Smooth muscle cell (in vitro differentiated cells): ENCODE measurements at regions not wholly inside any gene's neighbourhood (a gene's known extent, or its start where the extent isn't known, plus 50 kb on each side); places are given as distances from the start of the nearest gene placed in this dataset.
A peak's percentile ranks its signal among the peaks of the same experiment; 100 is the strongest.

Source experiments
- DNase-seq: peaks from one replicate; lab custom pipeline; 2025; ENCODE audit not compliant: unreplicated experiment; lab: John Stamatoyannopoulos, UW
- H2AFZ ChIP-seq: fragments of 200-600 bp; sonication (generic); 2 replicates; pipeline ENCODE4 v1.6.0; 2016; ENCODE audit warnings: antibody characterized with exemption, low read depth, mild to moderate bottlenecking
- H3F3A ChIP-seq: fragments of 200-600 bp; sonication (generic); 2 replicates; pipeline ENCODE4 v1.6.0; 2017; ENCODE audit warnings: antibody characterized with exemption, low read depth
- H3K27ac ChIP-seq: fragments of 200-600 bp; sonication (generic); 2 replicates; pipeline ENCODE4 v1.5.1; 2016; ENCODE audit warnings: low read depth, mild to moderate bottlenecking
- H3K27me3 ChIP-seq: fragments of 200-600 bp; sonication (generic); 2 replicates; pipeline ENCODE4 v1.6.1; 2016; ENCODE audit warnings: low read depth, mild to moderate bottlenecking
- H3K36me3 ChIP-seq: fragments of 200-600 bp; sonication (generic); 2 replicates; pipeline ENCODE4 v1.5.1; 2016; ENCODE audit warnings: low read depth
- H3K4me1 ChIP-seq: fragments of 200-600 bp; sonication (generic); 2 replicates; pipeline ENCODE4 v1.5.1; 2016; ENCODE audit warnings: low read depth
- H3K4me2 ChIP-seq: fragments of 200-600 bp; sonication (generic); 2 replicates; pipeline ENCODE4 v1.6.0; 2016; ENCODE audit warnings: mild to moderate bottlenecking
- H3K4me3 ChIP-seq: fragments of 200-600 bp; sonication (generic); 2 replicates; pipeline ENCODE4 v1.5.1; 2016; ENCODE audit warnings: mild to moderate bottlenecking
- H3K79me2 ChIP-seq: fragments of 200-600 bp; sonication (generic); 2 replicates; pipeline ENCODE4 v1.6.0; 2016; ENCODE audit warnings: low read depth, mild to moderate bottlenecking
- H3K9ac ChIP-seq: fragments of 200-600 bp; sonication (generic); 2 replicates; pipeline ENCODE4 v1.6.0; 2016; ENCODE audit warnings: low read depth
- H3K9me3 ChIP-seq: fragments of 200-600 bp; sonication (generic); replicated peaks from 2 replicates; pipeline ENCODE4 v1.5.1; 2016; ENCODE audit warnings: low read depth
- H4K20me1 ChIP-seq: fragments of 200-600 bp; sonication (generic); 2 replicates; pipeline ENCODE4 v1.6.0; 2016; ENCODE audit warnings: low read depth
- WGBS: methylation state at CpG from one replicate; pipeline ENCODE4 v1.1.7; 2016; ENCODE audit warnings: low lambda C conversion rate; 5-methylcytosine and 5-hydroxymethylcytosine counted together
- TF ChIP-seq, protein P1 (sequence below): fragments of 200-600 bp; sonication (generic); IDR thresholded peaks from 2 replicates; pipeline ENCODE4 v1.5.1; 2017; ENCODE audit warnings: borderline replicate concordance, mild to moderate bottlenecking, antibody characterized with exemption; ENCODE audit not compliant: insufficient read depth, poor library complexity, severe bottlenecking

DNA sequence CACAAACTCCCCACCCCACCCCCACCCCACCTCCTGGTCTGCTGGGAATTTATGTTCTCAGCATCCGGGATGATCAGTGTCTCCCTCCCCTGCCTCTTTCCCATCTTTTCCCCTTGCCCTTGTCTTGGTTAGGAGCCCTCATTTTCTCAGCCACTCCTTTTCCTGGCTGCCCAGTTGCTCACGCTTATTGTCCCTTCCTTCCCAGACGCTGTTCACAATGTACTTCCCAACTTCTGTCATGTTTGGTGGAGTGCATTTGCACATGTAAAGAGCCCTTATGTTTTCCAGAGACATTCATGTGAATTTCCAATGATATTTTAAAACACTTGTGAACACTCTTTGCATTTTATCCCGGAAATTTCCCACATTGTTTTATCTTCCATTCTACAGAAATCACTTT is 192.1 kb downstream of the RHOU start:
- H3K27me3 ChIP-seq: no peaks in the 10 kb centered on the region
- no peak overlapping the region for H3K4me3 ChIP-seq
- H3K9me3 ChIP-seq: no peaks in the 10 kb centered on the region
- H3K4me1 ChIP-seq: no peaks in the 10 kb centered on the region
- H3K27ac ChIP-seq: no peak overlapping the region
- H3K4me2 ChIP-seq: no peak overlapping the region
- WGBS: 60% methylated on average over 3 of the region's 4 CpGs
- no peak overlapping the region for H3K9ac ChIP-seq
- no peaks in the 10 kb centered on the region for H3K79me2 ChIP-seq
- no peak overlapping the region for H2AFZ ChIP-seq
- H3K36me3 ChIP-seq: no peaks in the 10 kb centered on the region
- H4K20me1 ChIP-seq: no peaks in the 10 kb centered on the region
- H3F3A ChIP-seq: peaks cover 23% of the 10 kb centered on the region
- DNase-seq: no peak
- TF ChIP-seq, protein P1, sequence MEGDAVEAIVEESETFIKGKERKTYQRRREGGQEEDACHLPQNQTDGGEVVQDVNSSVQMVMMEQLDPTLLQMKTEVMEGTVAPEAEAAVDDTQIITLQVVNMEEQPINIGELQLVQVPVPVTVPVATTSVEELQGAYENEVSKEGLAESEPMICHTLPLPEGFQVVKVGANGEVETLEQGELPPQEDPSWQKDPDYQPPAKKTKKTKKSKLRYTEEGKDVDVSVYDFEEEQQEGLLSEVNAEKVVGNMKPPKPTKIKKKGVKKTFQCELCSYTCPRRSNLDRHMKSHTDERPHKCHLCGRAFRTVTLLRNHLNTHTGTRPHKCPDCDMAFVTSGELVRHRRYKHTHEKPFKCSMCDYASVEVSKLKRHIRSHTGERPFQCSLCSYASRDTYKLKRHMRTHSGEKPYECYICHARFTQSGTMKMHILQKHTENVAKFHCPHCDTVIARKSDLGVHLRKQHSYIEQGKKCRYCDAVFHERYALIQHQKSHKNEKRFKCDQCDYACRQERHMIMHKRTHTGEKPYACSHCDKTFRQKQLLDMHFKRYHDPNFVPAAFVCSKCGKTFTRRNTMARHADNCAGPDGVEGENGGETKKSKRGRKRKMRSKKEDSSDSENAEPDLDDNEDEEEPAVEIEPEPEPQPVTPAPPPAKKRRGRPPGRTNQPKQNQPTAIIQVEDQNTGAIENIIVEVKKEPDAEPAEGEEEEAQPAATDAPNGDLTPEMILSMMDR: no peak

DNA sequence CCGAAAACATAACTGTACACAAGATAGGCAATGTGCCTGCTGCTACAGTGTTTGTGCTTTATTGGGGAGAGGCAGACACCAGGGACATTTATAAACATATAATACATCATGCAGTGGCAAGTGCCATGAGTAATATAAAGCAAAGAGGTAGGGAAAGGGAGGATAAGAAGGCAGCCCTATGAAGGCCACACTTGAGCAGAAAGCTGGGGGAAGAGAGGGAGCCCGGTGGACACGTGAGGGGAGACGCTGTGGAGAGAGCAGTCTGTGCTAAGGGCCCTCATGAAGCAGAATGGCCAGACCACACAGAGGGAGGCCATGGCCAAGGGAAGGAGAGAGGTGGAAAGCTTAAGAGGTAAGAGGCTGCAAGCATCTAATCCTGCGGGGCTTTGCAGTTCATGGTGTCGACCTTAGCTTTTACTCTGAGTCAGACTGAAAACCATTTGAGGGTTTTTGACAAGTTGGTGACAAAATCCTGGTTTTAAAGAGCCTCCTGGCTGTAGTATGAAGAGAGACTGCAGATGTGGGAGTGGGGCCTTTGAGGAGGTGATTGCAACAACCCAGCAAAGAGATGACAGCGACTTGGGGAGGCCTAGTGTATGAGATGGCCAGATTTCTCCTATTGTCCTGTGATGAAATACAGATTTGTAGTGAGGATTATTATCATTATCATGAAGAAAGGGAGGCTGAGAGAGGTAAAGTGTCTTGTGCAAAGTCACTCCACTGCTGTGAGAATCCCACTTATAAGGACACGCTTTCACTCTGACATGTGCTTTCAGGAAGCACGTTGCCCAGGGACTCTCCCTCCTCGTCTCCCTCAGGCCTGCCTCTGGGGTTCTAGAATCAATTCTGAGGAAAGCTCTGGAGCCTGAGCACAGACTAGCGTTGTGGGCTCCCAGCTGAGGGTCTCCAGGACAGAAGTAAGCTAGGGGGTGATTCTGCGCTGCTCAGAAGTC is 192.9 kb downstream of the RHOU start:
- Histone ChIP-seq H3K79me2 (no peaks in the 10 kb centered on the region), H3F3A (peaks cover 23% of the 10 kb centered on the region), H3K9ac (no peak overlapping the region), H3K27ac (no peak overlapping the region), H4K20me1 (no peaks in the 10 kb centered on the region), H3K27me3 (no peaks in the 10 kb centered on the region), H2AFZ (no peak overlapping the region), H3K4me2 (peak overlapping the region; percentile 1), H3K36me3 (no peaks in the 10 kb centered on the region), H3K4me1 (no peaks in the 10 kb centered on the region), H3K4me3 (no peak overlapping the region), H3K9me3 (no peaks in the 10 kb centered on the region)
- no peak for DNase-seq
- 58% methylated on average over 12 of the region's 12 CpGs for WGBS
- TF ChIP-seq, protein P1: no peak

DNA sequence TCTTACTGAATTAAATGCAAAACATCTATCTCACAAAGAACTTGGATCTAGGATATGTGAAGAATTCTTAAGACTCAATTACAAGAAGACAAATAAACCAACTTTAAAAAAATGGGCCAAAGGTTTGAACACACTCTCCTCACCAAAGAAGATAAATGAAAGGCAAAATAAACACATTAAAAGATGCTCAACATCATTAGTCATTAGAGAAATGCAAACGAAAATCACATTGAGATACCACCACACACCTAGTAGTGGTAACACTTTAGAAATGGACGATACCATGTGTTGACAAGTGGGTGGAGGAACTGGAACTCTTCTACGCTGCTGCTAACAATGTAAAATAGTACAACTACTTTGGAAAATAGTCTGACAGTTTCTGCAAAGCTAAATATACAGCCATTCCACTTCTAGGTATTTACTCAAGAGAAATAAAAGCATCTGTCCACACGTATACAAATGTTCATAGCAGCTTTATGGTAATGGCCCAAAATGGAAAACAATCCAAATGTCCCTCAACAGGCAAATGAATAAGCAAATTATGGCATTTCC is 194.3 kb downstream of the RHOU start:
- no peaks in the 10 kb centered on the region for H3K4me1 ChIP-seq
- no peaks in the 10 kb centered on the region for H3K9me3 ChIP-seq
- TF ChIP-seq, protein P1: no peak
- H3K36me3 ChIP-seq: no peaks in the 10 kb centered on the region
- H3K27me3 ChIP-seq: no peaks in the 10 kb centered on the region
- no peak overlapping the region for H3K4me2 ChIP-seq
- WGBS: 91% methylated on average over 4 of the region's 4 CpGs
- no peak overlapping the region for H3K27ac ChIP-seq
- H3K79me2 ChIP-seq: no peaks in the 10 kb centered on the region
- no peak overlapping the region for H3K9ac ChIP-seq
- H3F3A ChIP-seq: peaks cover 19% of the 10 kb centered on the region
- no peak overlapping the region for H3K4me3 ChIP-seq
- DNase-seq: no peak
- H2AFZ ChIP-seq: no peak overlapping the region
- H4K20me1 ChIP-seq: no peaks in the 10 kb centered on the region
